ENCODE measurements at regions not wholly inside any gene's neighbourhood (a gene's known extent, or its start where the extent isn't known, plus 50 kb on each side); places are given as distances from the start of the nearest gene placed in this dataset.

GRCh38 chr17:70683936-70684335, 514.6 kb downstream of the KCNJ2 start:
- no peak for TF ChIP-seq SPI1 (IDR thresholded peaks at IDR 0.05; ENCODE audit: borderline replicate concordance, low read depth)
- no peak for TF ChIP-seq GABPA (IDR thresholded peaks at IDR 0.05; ENCODE audit: low read depth)
- no peak for TF ChIP-seq REST (IDR thresholded peaks at IDR 0.05; ENCODE audit: insufficient replicate concordance, low read depth)
- TF ChIP-seq, protein P1, sequence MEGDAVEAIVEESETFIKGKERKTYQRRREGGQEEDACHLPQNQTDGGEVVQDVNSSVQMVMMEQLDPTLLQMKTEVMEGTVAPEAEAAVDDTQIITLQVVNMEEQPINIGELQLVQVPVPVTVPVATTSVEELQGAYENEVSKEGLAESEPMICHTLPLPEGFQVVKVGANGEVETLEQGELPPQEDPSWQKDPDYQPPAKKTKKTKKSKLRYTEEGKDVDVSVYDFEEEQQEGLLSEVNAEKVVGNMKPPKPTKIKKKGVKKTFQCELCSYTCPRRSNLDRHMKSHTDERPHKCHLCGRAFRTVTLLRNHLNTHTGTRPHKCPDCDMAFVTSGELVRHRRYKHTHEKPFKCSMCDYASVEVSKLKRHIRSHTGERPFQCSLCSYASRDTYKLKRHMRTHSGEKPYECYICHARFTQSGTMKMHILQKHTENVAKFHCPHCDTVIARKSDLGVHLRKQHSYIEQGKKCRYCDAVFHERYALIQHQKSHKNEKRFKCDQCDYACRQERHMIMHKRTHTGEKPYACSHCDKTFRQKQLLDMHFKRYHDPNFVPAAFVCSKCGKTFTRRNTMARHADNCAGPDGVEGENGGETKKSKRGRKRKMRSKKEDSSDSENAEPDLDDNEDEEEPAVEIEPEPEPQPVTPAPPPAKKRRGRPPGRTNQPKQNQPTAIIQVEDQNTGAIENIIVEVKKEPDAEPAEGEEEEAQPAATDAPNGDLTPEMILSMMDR (IDR thresholded peaks at IDR 0.05; ENCODE audit: insufficient read depth, low read length) = no peak

DNA sequence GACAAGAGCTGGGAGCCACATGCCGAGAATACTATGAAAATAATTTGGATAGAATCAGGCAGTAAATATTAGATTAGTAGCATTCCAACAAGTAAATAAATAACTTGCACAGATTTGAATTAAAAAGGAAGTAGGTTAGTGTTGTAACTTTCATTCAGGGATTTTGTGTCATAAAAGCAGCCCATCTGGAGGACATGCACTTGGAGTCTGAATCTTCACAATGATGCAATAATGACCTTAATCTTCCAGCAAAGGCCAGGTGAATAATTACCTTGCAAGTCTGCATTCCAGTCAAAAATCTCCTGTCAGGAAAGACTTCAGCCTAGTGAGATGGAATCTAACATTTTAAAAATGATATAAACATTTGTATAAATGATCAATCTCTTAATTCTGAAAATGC, 518.1 kb downstream of the KCNJ2 start:
- DNase-seq (ENCODE audit: low read depth in 1 of 2, low spot score in 1 of 2) = no peak
- TF ChIP-seq, protein P1 (IDR thresholded peaks at IDR 0.05; ENCODE audit: insufficient read depth, low read length) = no peak
- TF ChIP-seq POLR2AphosphoS5 (IDR thresholded peaks at IDR 0.05; ENCODE audit: low read depth) (no peak), GABPA (IDR thresholded peaks at IDR 0.05; ENCODE audit: low read depth) (no peak), SPI1 (IDR thresholded peaks at IDR 0.05; ENCODE audit: borderline replicate concordance, low read depth) (no peak), REST (IDR thresholded peaks at IDR 0.05; ENCODE audit: insufficient replicate concordance, low read depth) (no peak)
- H3K27ac ChIP-seq (replicated peaks) = no peak overlapping the region
- no peaks in the 10 kb centered on the region for H3K27me3 ChIP-seq (ENCODE audit: insufficient read depth, poor library complexity, severe bottlenecking)
- no peak overlapping the region for H3K4me3 ChIP-seq (replicated peaks; ENCODE audit: insufficient read depth, low read length)

More at GRCh38 chr17:70683936-70684335, 514.6 kb downstream of the KCNJ2 start:
- Histone ChIP-seq H3K4me3 (replicated peaks; ENCODE audit: insufficient read depth, low read length) (no peak overlapping the region), H3K27ac (replicated peaks) (no peak overlapping the region), H3K27me3 (ENCODE audit: insufficient read depth, poor library complexity, severe bottlenecking) (no peaks in the 10 kb centered on the region)
- no peak for DNase-seq (ENCODE audit: low read depth in 1 of 2, low spot score in 1 of 2)

DNA sequence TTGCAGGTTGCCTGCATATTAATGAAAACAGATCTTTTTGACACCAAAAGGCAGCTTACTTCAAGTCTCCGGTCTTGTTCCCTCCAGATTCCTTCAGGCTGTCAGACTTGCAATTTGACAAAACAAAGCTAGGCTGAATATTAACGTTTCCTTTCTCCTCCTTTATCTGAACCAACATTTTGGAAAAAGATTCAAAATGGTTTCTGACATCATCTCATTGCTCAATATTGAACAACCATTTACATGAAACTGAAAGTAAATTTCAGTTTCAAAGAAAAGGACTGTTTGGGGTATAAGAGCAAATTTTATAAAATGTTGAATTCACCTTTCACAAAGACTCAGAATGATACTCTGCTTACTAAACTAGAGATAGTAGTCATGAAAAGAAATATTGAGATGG, 521.8 kb downstream of the KCNJ2 start:
- H3K27me3 ChIP-seq (ENCODE audit: insufficient read depth, poor library complexity, severe bottlenecking) = no peaks in the 10 kb centered on the region
- TF ChIP-seq POLR2AphosphoS5 (IDR thresholded peaks at IDR 0.05; ENCODE audit: low read depth) (no peak), GABPA (IDR thresholded peaks at IDR 0.05; ENCODE audit: low read depth) (no peak), REST (IDR thresholded peaks at IDR 0.05; ENCODE audit: insufficient replicate concordance, low read depth) (no peak), SPI1 (IDR thresholded peaks at IDR 0.05; ENCODE audit: borderline replicate concordance, low read depth) (no peak)
- TF ChIP-seq, protein P1 (IDR thresholded peaks at IDR 0.05; ENCODE audit: insufficient read depth, low read length) = no peak
- no peak overlapping the region for H3K27ac ChIP-seq (replicated peaks)
- DNase-seq (ENCODE audit: low read depth in 1 of 2, low spot score in 1 of 2) = no peak
- H3K4me3 ChIP-seq (replicated peaks; ENCODE audit: insufficient read depth, low read length) = no peak overlapping the region

Data from HL-60 (cell line).